ENCODE measurements at regions not wholly inside any gene's neighbourhood (a gene's known extent, or its start where the extent isn't known, plus 50 kb on each side); places are given as distances from the start of the nearest gene placed in this dataset.

DNA sequence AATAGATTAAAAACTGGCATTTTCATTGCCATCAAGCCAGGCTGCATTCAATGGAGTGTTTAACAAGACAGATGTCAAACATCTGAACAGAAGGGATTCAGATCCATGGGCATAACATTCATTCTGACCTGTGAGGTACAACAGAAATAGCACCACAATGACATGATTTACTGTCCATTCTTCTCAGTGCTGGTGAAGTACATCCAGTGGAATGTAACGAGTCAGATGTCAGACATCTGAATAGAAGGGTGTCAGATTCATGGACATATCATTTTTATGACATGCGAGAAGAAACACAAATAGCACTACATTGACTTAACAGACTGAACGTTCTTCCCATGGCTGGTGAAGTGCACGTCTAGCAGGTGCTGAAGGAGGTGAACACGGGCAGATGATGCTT is 186.4 kb downstream of the PPP4R3C start:
- WGBS (ENCODE audit: insufficient coverage): no CpG with 5 or more reads among the region's 5 CpGs
- no peak overlapping the region for H2AFZ ChIP-seq (ENCODE audit: insufficient read depth, low read depth, low read length, poor library complexity, severe bottlenecking)
- no peak overlapping the region for H3K9ac ChIP-seq (ENCODE audit: low read length)
- peaks cover 4% of the 10 kb centered on the region for H3K9me3 Mint-ChIP-seq (ENCODE audit: insufficient read depth)
- no peak for DNase-seq
- H3K4me2 ChIP-seq (replicated peaks; ENCODE audit: low read depth, low read length, poor library complexity, severe bottlenecking): no peak overlapping the region
- no peak overlapping the region for H3K27ac ChIP-seq (ENCODE audit: low read length in 2 of 2)
- TF ChIP-seq EZH2 (IDR thresholded peaks at IDR 0.05; ENCODE audit: borderline replicate concordance, insufficient read depth, low read depth, low read length, poor library complexity, severe bottlenecking): no peak
- TF ChIP-seq, protein P1, sequence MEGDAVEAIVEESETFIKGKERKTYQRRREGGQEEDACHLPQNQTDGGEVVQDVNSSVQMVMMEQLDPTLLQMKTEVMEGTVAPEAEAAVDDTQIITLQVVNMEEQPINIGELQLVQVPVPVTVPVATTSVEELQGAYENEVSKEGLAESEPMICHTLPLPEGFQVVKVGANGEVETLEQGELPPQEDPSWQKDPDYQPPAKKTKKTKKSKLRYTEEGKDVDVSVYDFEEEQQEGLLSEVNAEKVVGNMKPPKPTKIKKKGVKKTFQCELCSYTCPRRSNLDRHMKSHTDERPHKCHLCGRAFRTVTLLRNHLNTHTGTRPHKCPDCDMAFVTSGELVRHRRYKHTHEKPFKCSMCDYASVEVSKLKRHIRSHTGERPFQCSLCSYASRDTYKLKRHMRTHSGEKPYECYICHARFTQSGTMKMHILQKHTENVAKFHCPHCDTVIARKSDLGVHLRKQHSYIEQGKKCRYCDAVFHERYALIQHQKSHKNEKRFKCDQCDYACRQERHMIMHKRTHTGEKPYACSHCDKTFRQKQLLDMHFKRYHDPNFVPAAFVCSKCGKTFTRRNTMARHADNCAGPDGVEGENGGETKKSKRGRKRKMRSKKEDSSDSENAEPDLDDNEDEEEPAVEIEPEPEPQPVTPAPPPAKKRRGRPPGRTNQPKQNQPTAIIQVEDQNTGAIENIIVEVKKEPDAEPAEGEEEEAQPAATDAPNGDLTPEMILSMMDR (IDR thresholded peaks at IDR 0.05): no peak
- H3K27me3 Mint-ChIP-seq: no peaks in the 10 kb centered on the region
- H3K4me1 ChIP-seq (ENCODE audit: control insufficient read depth in 2 of 2, insufficient read depth in 2 of 2, low read length in 2 of 2): no peaks in the 10 kb centered on the region
- ATAC-seq (ENCODE audit: low read depth): no peak
- no peaks in the 10 kb centered on the region for H3K4me1 Mint-ChIP-seq
- no peaks in the 10 kb centered on the region for H3K27me3 ChIP-seq (replicated peaks in 1 of 4; ENCODE audit: control extremely low read depth in 1 of 4, control insufficient read depth in 3 of 4, insufficient read depth in 4 of 4, low read length in 3 of 4)
- H3K79me2 ChIP-seq (ENCODE audit: control insufficient read depth, insufficient read depth, low read length): no peaks in the 10 kb centered on the region
- no peaks in the 10 kb centered on the region for H3K9me3 ChIP-seq (ENCODE audit: control extremely low read depth in 1 of 3, control insufficient read depth in 2 of 3, insufficient read depth in 1 of 3, low read length in 2 of 3)
- H3K27ac Mint-ChIP-seq: no peak overlapping the region
- ChIA-PET CTCF (no interaction called here), POLR2A (no interaction called here)
- intact Hi-C loops (cut with micrococcal nuclease): no loop called here
- no peaks in the 10 kb centered on the region for H4K20me1 ChIP-seq (ENCODE audit: control insufficient read depth, insufficient read depth, low read length, poor library complexity, severe bottlenecking)
- no peaks in the 10 kb centered on the region for H3K36me3 ChIP-seq (replicated peaks in 1 of 2; ENCODE audit: control extremely low read depth in 1 of 2, control insufficient read depth in 1 of 2, extremely low read depth in 1 of 2, insufficient read depth in 2 of 2, low read length in 1 of 2)
- H3K4me3 ChIP-seq (ENCODE audit: control extremely low read depth in 1 of 5, extremely low read depth in 1 of 5, insufficient read depth in 1 of 5, low read depth in 2 of 5, low read length in 4 of 5): no peak overlapping the region
- H3K4me3 Mint-ChIP-seq: no peak overlapping the region

DNA sequence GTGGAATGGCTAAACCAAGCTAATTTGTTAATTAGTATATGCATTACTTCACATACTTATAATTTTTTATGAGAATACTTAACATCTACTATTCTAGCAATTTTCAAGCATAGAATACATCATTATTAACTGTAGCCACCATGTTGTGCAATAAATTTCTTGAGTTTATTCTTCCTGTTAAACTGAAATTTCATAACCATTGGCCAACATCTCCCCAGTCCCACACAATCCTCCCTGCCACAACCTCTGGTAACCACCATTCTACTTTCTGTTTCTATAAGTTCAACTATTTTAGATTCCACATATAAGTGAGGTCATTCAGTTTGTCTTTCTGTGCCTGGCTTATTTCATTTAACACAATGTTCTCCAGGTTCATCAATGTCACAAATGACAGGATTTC is 208.5 kb downstream of the PPP4R3C start:
- Histone ChIP-seq H2AFZ (ENCODE audit: insufficient read depth, low read depth, low read length, poor library complexity, severe bottlenecking) (no peak overlapping the region), H3K79me2 (ENCODE audit: control insufficient read depth, insufficient read depth, low read length) (no peaks in the 10 kb centered on the region), H3K4me2 (replicated peaks; ENCODE audit: low read depth, low read length, poor library complexity, severe bottlenecking) (no peak overlapping the region), H4K20me1 (ENCODE audit: control insufficient read depth, insufficient read depth, low read length, poor library complexity, severe bottlenecking) (no peaks in the 10 kb centered on the region), H3K27ac (ENCODE audit: low read length in 2 of 2) (no peak overlapping the region), H3K4me3 (ENCODE audit: control extremely low read depth in 1 of 5, extremely low read depth in 1 of 5, insufficient read depth in 1 of 5, low read depth in 2 of 5, low read length in 4 of 5) (no peak overlapping the region), H3K27me3 (replicated peaks in 1 of 4; ENCODE audit: control extremely low read depth in 1 of 4, control insufficient read depth in 3 of 4, insufficient read depth in 4 of 4, low read length in 3 of 4) (no peaks in the 10 kb centered on the region), H3K4me1 (ENCODE audit: control insufficient read depth in 2 of 2, insufficient read depth in 2 of 2, low read length in 2 of 2) (no peaks in the 10 kb centered on the region), H3K36me3 (replicated peaks in 1 of 2; ENCODE audit: control extremely low read depth in 1 of 2, control insufficient read depth in 1 of 2, extremely low read depth in 1 of 2, insufficient read depth in 2 of 2, low read length in 1 of 2) (no peaks in the 10 kb centered on the region), H3K9ac (ENCODE audit: low read length) (no peak overlapping the region), H3K9me3 (ENCODE audit: control extremely low read depth in 1 of 3, control insufficient read depth in 2 of 3, insufficient read depth in 1 of 3, low read length in 2 of 3) (no peaks in the 10 kb centered on the region)
- Mint-ChIP-seq H3K27me3 (no peaks in the 10 kb centered on the region), H3K27ac (no peak overlapping the region), H3K9me3 (ENCODE audit: insufficient read depth) (no peaks in the 10 kb centered on the region), H3K4me3 (no peak overlapping the region), H3K4me1 (no peaks in the 10 kb centered on the region)
- POLR2A ChIA-PET: no interaction called here
- ATAC-seq (ENCODE audit: low read depth): no peak
- TF ChIP-seq, protein P1 (IDR thresholded peaks at IDR 0.05): no peak
- no peak for TF ChIP-seq EZH2 (IDR thresholded peaks at IDR 0.05; ENCODE audit: borderline replicate concordance, insufficient read depth, low read depth, low read length, poor library complexity, severe bottlenecking)
- CTCF ChIA-PET: no interaction called here
- no peak for DNase-seq
- intact Hi-C loops (cut with micrococcal nuclease): no loop called here
